ENCODE measurements at regions not wholly inside any gene's neighbourhood (a gene's known extent, or its start where the extent isn't known, plus 50 kb on each side); places are given as distances from the start of the nearest gene placed in this dataset.

- BruUV-seq (replicated peaks) = no TSS peak
Observed at GRCh38 chr5:115349001-115349817, 52.8 kb upstream of the CCDC112 start.

GRCh38 chr5:115348175-115348574, 51.7 kb upstream of the CCDC112 start:
- ChIA-PET CTCF (ENCODE audit: unreplicated experiment) (no interaction called here), POLR2A (no interaction called here)
- no peaks in the 10 kb centered on the region for H4K20me1 ChIP-seq (ENCODE audit: insufficient read depth, low read length)
- BruUV-seq (replicated peaks) = no TSS peak
- no peaks in the 10 kb centered on the region for H3K36me3 ChIP-seq (ENCODE audit: insufficient read depth, low read length)
- no peak overlapping the region for H3K4me2 ChIP-seq (ENCODE audit: low read length)
- H3K4me3 ChIP-seq (ENCODE audit: low read depth, low read length, poor library complexity, severe bottlenecking) = no peak overlapping the region
- TF ChIP-seq CTCF (conservative IDR thresholded peaks at IDR 0.05; ENCODE audit: low read length) (no peak), EZH2phosphoT487 (IDR thresholded peaks at IDR 0.05; ENCODE audit: borderline replicate concordance, low read depth, low read length) (no peak)
- H3K79me2 ChIP-seq (ENCODE audit: insufficient read depth, low read depth, low read length) = no peaks in the 10 kb centered on the region
- no peak overlapping the region for H3K27ac ChIP-seq (ENCODE audit: low read depth, low read length, poor library complexity, severe bottlenecking)
- intact Hi-C loops (cut with micrococcal nuclease; ENCODE audit: unreplicated experiment) = no loop called here
- no peaks in the 10 kb centered on the region for H3K9me3 ChIP-seq (ENCODE audit: low read length)
- no peak overlapping the region for H2AFZ ChIP-seq (ENCODE audit: low read length)
- H3K9me2 ChIP-seq (ENCODE audit: insufficient read depth, low read length) = no peaks in the 10 kb centered on the region
- no peaks in the 10 kb centered on the region for H3K4me1 ChIP-seq (ENCODE audit: insufficient read depth, low read length, poor library complexity, severe bottlenecking)
- no peak for DNase-seq (ENCODE audit: low spot score)

More at GRCh38 chr5:115349001-115349817, 52.8 kb upstream of the CCDC112 start:
- Histone ChIP-seq H3K4me3 (ENCODE audit: low read depth, low read length, poor library complexity, severe bottlenecking) (no peak overlapping the region), H3K4me1 (ENCODE audit: insufficient read depth, low read length, poor library complexity, severe bottlenecking) (no peaks in the 10 kb centered on the region), H3K9me3 (ENCODE audit: low read length) (no peaks in the 10 kb centered on the region), H3K36me3 (ENCODE audit: insufficient read depth, low read length) (no peaks in the 10 kb centered on the region), H3K79me2 (ENCODE audit: insufficient read depth, low read depth, low read length) (no peaks in the 10 kb centered on the region), H2AFZ (ENCODE audit: low read length) (no peak overlapping the region), H3K9me2 (ENCODE audit: insufficient read depth, low read length) (no peaks in the 10 kb centered on the region), H3K27ac (ENCODE audit: low read depth, low read length, poor library complexity, severe bottlenecking) (no peak overlapping the region), H4K20me1 (ENCODE audit: insufficient read depth, low read length) (no peaks in the 10 kb centered on the region), H3K4me2 (ENCODE audit: low read length) (no peak overlapping the region)
- no peak for TF ChIP-seq CTCF (conservative IDR thresholded peaks at IDR 0.05; ENCODE audit: low read length)
- no peak for TF ChIP-seq EZH2phosphoT487 (IDR thresholded peaks at IDR 0.05; ENCODE audit: borderline replicate concordance, low read depth, low read length)
- ChIA-PET CTCF (ENCODE audit: unreplicated experiment) (no interaction called here), POLR2A (interaction anchor here (0.6 kb wide), 1 partner anchor 71 kb away, joined by 4 read pairs; no protein-coding TSS in a partner anchor)
- intact Hi-C loops (cut with micrococcal nuclease; ENCODE audit: unreplicated experiment) = no loop called here
- no peak for DNase-seq (ENCODE audit: low spot score)
